ENCODE measurements at regions not wholly inside any gene's neighbourhood (a gene's known extent, or its start where the extent isn't known, plus 50 kb on each side); places are given as distances from the start of the nearest gene placed in this dataset.

GRCh38 chr2:8540552-8541055 lies 141.3 kb upstream of the ID2 start:
- no peaks in the 10 kb centered on the region for H3K27me3 Mint-ChIP-seq
- no peak overlapping the region for H3K4me3 Mint-ChIP-seq
- peaks cover 8% of the 10 kb centered on the region for H3K36me3 Mint-ChIP-seq (ENCODE audit: low read depth)
- H3K4me1 Mint-ChIP-seq (ENCODE audit: low read depth): peaks cover 97% of the 10 kb centered on the region
- peak overlapping the region; percentile 74 for H3K27ac Mint-ChIP-seq
- H3K9me3 Mint-ChIP-seq: no peaks in the 10 kb centered on the region

- H3K4me3 Mint-ChIP-seq: peak overlapping the region; percentile 9
- H3K27me3 Mint-ChIP-seq: no peaks in the 10 kb centered on the region
- H3K4me1 Mint-ChIP-seq (ENCODE audit: low read depth): peaks cover 97% of the 10 kb centered on the region
- peak overlapping the region; percentile 74 for H3K27ac Mint-ChIP-seq
- peaks cover 8% of the 10 kb centered on the region for H3K36me3 Mint-ChIP-seq (ENCODE audit: low read depth)
- H3K9me3 Mint-ChIP-seq: no peaks in the 10 kb centered on the region
Measured at GRCh38 chr2:8541223-8541622, 140.6 kb upstream of the ID2 start.

- Mint-ChIP-seq H3K4me3 (peak overlapping the region; percentile 9), H3K27ac (peak overlapping the region; percentile 98), H3K36me3 (ENCODE audit: low read depth) (peaks cover 8% of the 10 kb centered on the region), H3K9me3 (no peaks in the 10 kb centered on the region), H3K4me1 (ENCODE audit: low read depth) (peaks cover 97% of the 10 kb centered on the region), H3K27me3 (no peaks in the 10 kb centered on the region)
Measured at GRCh38 chr2:8541636-8542035, 140.2 kb upstream of the ID2 start.

GRCh38 chr2:8542381-8543059 lies 139.3 kb upstream of the ID2 start:
- H3K4me1 Mint-ChIP-seq (ENCODE audit: low read depth): peaks cover 100% of the 10 kb centered on the region

GRCh38 chr2:8543060-8543382 lies 138.8 kb upstream of the ID2 start:
- Mint-ChIP-seq H3K27ac (peak overlapping the region; percentile 98), H3K27me3 (no peaks in the 10 kb centered on the region), H3K36me3 (ENCODE audit: low read depth) (peaks cover 8% of the 10 kb centered on the region)

More at GRCh38 chr2:8542381-8543059, 139.3 kb upstream of the ID2 start:
- no peaks in the 10 kb centered on the region for H3K9me3 Mint-ChIP-seq
- H3K4me3 Mint-ChIP-seq: peak overlapping the region; percentile 61
- peaks cover 8% of the 10 kb centered on the region for H3K36me3 Mint-ChIP-seq (ENCODE audit: low read depth)
- no peaks in the 10 kb centered on the region for H3K27me3 Mint-ChIP-seq
- peak overlapping the region; percentile 98 for H3K27ac Mint-ChIP-seq

GRCh38 chr2:8543383-8544170 lies 138.3 kb upstream of the ID2 start:
- H3K27me3 Mint-ChIP-seq: no peaks in the 10 kb centered on the region

More at GRCh38 chr2:8543060-8543382, 138.8 kb upstream of the ID2 start:
- H3K4me1 Mint-ChIP-seq (ENCODE audit: low read depth): peaks cover 98% of the 10 kb centered on the region
- no peaks in the 10 kb centered on the region for H3K9me3 Mint-ChIP-seq
- H3K4me3 Mint-ChIP-seq: peak overlapping the region; percentile 61

GRCh38 chr2:8544171-8544785 lies 137.6 kb upstream of the ID2 start:
- peak overlapping the region; percentile 54 for H3K4me3 Mint-ChIP-seq
- no peaks in the 10 kb centered on the region for H3K27me3 Mint-ChIP-seq
- no peaks in the 10 kb centered on the region for H3K9me3 Mint-ChIP-seq
- peaks cover 8% of the 10 kb centered on the region for H3K36me3 Mint-ChIP-seq (ENCODE audit: low read depth)
- peaks cover 86% of the 10 kb centered on the region for H3K4me1 Mint-ChIP-seq (ENCODE audit: low read depth)
- H3K27ac Mint-ChIP-seq: peak overlapping the region; percentile 98

More at GRCh38 chr2:8543383-8544170, 138.3 kb upstream of the ID2 start:
- Mint-ChIP-seq H3K36me3 (ENCODE audit: low read depth) (peaks cover 8% of the 10 kb centered on the region), H3K9me3 (no peaks in the 10 kb centered on the region), H3K27ac (peak overlapping the region; percentile 98), H3K4me3 (peak overlapping the region; percentile 62), H3K4me1 (ENCODE audit: low read depth) (peaks cover 93% of the 10 kb centered on the region)

GRCh38 chr2:8544786-8545694 lies 136.8 kb upstream of the ID2 start:
- Mint-ChIP-seq H3K9me3 (no peaks in the 10 kb centered on the region), H3K27me3 (peaks cover 4% of the 10 kb centered on the region), H3K4me1 (ENCODE audit: low read depth) (peaks cover 78% of the 10 kb centered on the region), H3K27ac (peak overlapping the region; percentile 98), H3K4me3 (peak overlapping the region; percentile 54), H3K36me3 (ENCODE audit: low read depth) (peaks cover 8% of the 10 kb centered on the region)

GRCh38 chr2:8545695-8546611 lies 135.9 kb upstream of the ID2 start:
- Mint-ChIP-seq H3K4me3 (no peak overlapping the region), H3K36me3 (ENCODE audit: low read depth) (peaks cover 8% of the 10 kb centered on the region), H3K27ac (peak overlapping the region; percentile 98), H3K9me3 (no peaks in the 10 kb centered on the region), H3K4me1 (ENCODE audit: low read depth) (peaks cover 71% of the 10 kb centered on the region), H3K27me3 (peaks cover 4% of the 10 kb centered on the region)

GRCh38 chr2:8546612-8547283 lies 135.1 kb upstream of the ID2 start:
- Mint-ChIP-seq H3K4me1 (ENCODE audit: low read depth) (peaks cover 71% of the 10 kb centered on the region), H3K9me3 (no peaks in the 10 kb centered on the region), H3K27me3 (peaks cover 4% of the 10 kb centered on the region), H3K4me3 (no peak overlapping the region), H3K36me3 (ENCODE audit: low read depth) (peaks cover 2% of the 10 kb centered on the region), H3K27ac (peak overlapping the region; percentile 22)

GRCh38 chr2:8547284-8548064 lies 134.4 kb upstream of the ID2 start:
- Mint-ChIP-seq H3K4me3 (no peak overlapping the region), H3K9me3 (no peaks in the 10 kb centered on the region), H3K27ac (peak overlapping the region; percentile 38), H3K27me3 (peaks cover 4% of the 10 kb centered on the region), H3K4me1 (ENCODE audit: low read depth) (peaks cover 71% of the 10 kb centered on the region), H3K36me3 (ENCODE audit: low read depth) (no peaks in the 10 kb centered on the region)

GRCh38 chr2:8548065-8548618 lies 133.7 kb upstream of the ID2 start:
- Mint-ChIP-seq H3K36me3 (ENCODE audit: low read depth) (no peaks in the 10 kb centered on the region), H3K9me3 (no peaks in the 10 kb centered on the region), H3K4me1 (ENCODE audit: low read depth) (peaks cover 65% of the 10 kb centered on the region), H3K4me3 (no peak overlapping the region), H3K27me3 (peaks cover 4% of the 10 kb centered on the region), H3K27ac (peak overlapping the region; percentile 21)
